HG03378 (cell line): ENCODE measurements at regions not wholly inside any gene's neighbourhood (a gene's known extent, or its start where the extent isn't known, plus 50 kb on each side); places are given as distances from the start of the nearest gene placed in this dataset.

Experiments used
- ATAC-seq: cut with Tn5 transposase; IDR thresholded peaks from one replicate; pipeline ENCODE4 v1.9.1; 2021; ENCODE audit warnings: mild to moderate bottlenecking, moderate library complexity; ENCODE audit not compliant: unreplicated experiment

DNA sequence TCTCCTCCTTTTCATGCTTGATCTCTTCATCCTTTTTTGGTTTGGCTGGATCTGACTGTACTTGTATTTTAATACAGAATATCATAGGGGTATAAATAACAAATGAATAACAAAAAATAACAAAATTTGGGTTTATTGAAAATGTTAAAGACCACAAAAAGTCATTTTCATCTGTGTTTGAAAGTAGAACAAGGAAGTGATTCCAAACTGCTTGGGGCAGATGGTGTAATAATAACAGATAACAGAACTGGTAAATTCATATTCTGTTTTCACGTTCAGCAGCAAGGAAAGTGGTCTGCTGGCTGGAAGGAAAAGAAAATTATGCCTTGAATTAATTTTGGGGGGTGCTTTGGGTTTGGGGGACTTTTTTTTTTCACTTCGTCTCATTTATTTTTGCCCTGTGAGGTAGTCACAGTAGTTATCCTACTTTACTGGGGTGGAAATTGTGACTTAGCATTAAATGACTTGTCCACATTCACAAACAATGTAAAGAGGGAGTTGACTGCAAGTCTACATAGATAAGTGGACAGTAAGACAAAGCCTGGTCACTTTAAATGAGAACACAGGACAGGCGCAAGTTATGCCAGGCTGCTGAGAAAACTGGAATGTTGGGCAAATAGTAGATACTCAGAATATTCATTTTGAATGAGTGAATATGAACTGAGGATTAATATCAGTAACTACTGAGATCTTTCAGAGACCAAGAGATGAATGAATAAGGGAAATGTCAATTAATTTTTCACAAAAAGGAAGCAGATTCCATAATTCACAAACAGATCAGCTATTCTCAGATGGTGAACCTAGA, 193.9 kb upstream of the CITED2 start:
- ATAC-seq = no peak

DNA sequence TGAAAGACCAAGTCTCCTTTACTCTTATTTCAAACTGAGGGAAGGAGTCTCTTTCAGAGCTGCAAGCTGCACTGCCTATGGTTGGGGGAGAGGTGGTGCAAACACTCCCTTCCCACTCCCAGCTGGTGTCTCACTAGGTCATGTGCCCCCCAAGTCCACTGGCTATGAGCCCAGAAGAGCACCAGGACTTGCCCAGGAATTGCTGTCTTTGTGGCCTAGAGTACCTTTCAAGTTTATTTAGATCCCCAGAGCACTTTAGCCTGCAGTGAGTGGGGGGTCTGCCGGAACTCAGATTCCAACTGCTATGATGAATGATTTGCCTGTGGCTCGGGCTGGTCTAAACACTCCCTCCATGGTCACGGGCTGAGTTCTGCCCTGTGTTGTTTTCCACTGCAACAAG, 192.6 kb upstream of the CITED2 start:
- ATAC-seq = no peak

DNA sequence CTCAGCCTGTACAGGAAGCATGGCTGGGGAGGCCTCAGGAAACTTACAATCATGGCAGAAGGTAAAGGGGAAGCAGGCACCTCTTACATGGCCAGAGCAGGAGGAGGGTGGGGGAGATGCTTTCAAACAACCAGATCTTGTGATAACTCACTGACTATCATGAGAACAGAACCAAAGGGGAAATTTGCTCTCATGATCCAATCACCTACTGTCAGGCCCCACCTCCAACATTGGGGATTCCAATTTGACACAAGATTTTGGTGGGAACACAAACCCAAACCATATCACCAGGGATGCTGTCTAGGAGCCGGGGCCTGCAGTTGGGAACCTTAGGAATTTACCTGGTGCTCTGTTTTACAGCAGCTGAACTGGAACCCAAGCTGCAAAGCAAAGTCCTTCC, 191.1 kb upstream of the CITED2 start:
- ATAC-seq = no peak

DNA sequence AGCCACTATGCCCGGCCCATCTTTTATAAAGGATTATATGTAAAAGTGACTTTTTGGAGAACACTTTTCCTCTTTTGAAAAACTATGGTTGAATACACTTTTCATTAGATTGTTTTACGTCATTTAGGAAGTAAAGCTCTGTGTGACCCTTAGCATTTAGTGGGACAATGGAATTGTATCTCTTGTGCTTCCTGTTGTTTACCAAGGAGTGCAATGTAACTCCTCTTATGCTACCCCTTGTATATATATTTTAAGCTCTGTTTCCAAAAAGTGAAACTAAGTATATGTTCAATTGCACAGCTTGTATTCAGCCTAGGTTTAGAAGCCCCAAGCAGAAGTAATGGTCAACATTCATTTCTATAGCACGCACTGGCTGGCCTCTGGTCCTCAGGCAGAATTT, 183.1 kb upstream of the CITED2 start:
- no peak for ATAC-seq

DNA sequence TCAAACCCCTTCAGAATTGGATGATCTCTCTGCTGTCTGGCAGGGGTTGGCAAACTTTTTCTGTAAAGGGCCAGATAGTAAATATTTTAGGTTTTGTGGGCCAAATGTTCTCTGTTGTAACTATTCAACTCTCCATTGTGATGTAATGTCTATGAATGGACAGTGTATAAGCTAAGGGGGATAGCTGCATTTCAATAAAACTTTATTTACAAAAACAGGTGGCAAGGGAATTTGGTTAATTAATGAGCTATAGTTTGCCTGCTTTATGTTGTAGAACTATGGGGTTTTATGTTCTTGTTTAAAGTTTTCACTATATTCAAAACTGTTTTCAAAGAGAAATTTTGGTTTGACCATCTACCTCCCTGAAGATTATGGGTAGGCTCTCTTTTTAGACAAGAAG, 182.1 kb upstream of the CITED2 start:
- no peak for ATAC-seq

DNA sequence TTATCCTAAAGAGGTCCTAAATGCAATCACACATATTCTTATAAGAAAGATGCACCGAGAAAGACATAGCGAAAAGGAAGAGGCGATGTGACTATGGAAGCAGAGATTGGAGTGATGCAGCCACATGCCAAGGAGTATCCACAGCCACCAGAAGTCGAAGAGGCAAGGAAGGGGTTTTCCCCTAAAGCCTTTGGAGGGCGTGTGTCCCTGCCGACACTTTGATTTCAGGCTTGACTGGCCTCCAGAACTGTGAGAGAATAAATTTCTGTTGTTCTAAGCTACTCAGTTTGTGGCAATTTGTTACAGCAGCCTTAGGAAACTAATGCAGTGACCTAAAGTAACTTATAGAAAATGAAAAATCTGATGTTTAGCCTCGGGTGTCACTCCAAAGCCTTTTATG, 179.5 kb upstream of the CITED2 start:
- no peak for ATAC-seq

DNA sequence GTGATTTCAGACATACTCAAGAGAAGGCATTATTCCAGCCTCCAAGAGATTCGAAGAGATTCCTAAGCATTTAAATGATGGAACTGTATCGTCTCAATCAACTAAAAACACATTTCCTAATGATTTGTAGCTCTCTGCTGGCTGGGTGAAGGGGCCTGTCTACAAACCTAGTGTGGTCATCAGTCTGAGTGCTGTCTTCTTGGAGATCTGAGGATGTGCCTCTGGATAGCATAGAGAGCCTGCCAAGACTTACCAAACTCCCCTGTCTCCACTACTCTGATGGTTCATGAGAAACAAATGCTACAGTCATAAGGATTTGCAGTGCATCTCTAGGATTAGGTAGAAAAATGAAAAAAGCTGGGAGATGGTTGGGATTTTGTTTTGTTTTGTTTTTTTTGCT, 176.9 kb upstream of the CITED2 start:
- ATAC-seq = no peak

DNA sequence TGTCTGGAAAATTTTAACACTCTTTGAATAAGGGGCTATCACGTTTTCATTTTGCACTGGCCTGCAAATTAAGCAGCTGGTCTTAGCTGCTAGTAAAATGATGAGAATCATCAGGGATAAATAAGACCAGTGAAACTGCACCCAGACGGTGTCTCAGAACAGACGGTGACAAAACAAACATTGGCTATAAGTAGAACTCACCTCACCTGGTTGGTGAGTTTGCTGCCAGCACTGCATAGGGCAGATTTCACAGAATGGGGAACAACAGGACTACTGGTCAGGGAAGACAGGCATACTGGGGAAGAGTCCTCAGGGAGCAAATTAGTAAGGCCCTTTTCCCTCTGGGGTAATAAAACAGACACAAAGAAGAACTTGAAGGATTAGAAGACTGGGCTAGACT, 175.9 kb upstream of the CITED2 start:
- no peak for ATAC-seq

DNA sequence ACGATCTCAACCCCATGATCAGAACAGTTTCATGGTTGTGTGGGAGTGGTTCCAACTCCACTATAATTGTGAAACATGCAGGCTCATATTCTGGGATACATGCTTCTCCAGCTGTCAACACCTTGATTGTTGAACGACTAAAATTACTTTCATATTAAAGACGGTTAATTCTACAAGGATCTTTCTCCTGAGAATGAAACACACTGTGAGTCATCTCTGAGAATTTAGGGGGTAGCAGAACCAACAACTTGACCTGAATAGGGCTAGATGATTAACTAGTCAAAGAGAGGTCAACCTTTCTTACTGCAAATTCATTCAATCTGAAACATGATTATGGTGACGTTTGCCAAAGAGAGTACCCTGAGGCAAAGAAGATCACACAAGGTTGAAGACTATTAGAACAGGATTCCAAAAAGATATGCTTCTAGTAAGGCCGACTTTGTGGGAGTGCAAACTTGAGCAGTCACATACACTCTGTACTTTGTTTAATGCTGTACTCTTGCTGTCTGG, 175.2 kb upstream of the CITED2 start:
- no peak for ATAC-seq

DNA sequence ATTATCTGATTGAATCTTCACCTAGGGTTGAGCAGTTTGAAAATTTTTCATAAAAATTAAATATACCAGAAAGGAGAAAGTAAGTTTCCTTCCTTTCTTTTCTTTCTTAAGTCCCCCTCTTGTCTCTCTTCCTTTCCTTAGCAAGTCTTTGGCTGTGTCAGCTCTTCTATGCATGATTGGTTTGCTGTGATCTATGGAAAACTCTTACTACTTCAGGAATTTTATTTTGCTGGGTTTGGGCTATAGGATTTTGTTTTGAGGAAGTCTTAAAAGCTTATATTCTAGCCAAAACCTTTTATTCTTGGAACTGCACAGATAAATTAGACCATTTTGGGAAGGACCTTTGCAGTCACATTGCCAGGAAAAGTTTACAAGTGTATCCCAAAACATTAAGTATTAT, 173.4 kb upstream of the CITED2 start:
- ATAC-seq = no peak

DNA sequence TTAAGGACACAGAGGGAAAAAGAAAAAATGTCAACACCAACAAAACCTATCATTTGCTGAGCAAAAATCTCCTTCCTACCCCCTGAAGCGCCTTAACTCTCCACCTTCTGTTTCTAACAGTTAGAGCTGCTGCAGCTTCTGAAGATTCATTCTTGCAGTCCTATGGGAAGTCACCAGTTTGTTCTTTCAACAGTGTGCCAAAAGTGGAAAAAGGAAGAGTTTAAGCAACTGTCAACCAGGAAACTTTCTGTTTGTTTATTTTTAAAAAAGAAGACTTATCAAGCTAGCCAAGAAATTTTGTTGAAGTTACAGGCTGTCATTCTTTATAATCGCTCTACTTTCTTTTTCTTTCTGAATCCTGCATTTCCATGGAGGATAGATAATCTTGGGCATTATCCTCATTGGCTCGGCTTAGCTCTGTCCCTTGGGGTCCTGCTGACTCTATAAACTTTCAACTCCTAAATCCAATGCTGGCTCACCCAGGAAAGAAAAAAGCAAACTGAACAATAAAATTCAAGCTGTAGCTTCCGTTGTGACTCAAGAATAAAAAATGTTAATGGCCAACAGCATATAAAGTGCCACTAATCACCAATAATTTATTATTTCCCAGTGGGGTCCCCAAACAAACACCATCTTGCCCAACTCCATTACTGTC, 172.8 kb upstream of the CITED2 start:
- ATAC-seq = no peak

DNA sequence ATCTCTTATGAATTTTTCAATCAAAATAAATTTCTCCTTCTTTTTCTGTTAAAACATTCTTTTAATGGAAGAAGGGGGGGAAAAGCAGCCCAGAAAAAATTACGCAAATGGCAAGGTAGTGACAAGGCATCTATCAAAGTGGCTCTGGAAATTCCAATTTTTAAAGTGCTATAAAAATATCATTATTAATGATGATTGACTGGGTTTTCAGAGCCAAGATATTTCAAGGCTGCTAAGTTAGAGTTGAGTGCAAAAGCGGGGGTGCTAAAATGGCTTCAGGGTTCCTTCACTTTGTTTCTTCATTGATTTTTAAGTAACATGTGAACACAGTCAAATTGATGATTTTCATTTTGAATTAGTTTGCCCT, 171.6 kb upstream of the CITED2 start:
- ATAC-seq = no peak

DNA sequence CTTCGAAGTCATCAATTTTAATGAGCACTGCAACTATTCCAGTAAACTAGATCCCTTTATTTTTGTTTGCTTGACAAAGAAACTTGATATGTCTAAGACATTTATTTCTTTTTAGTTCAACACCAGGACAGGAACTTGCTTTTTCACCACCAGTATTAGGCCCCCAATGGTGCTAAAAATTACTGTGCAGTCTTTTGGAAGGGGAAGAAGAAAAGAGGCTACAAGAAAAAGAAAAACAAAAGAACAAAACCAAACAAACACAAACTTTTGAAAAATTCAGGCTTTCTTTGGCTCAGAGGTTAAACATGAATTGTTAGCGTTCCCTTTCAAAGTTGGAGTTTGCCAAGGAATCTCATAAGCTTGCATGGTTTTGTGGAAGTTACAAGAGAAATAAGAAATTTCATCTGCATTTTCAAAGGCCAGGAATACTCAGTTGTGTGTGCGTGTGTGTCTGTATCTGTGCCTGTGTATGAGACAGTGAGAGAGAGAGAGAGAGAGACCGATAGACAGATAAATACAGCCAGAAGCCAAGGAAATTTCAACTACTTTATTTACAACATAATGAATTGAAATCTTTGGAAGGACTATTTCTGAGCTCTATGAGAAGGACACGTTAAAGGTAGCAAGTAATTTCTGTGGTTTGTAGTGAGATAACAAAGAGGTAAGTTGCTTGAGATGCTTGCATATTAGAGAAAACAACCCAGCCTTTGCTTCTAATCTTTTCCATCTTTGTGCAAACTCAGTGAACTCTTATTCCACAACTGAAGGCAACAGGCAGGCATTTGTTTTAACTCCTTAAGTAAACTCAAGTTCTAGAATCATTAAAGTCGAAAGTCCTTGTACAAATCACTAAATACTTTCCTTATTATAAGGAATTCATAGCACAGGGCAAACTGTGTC, 171.0 kb upstream of the CITED2 start:
- no peak for ATAC-seq

DNA sequence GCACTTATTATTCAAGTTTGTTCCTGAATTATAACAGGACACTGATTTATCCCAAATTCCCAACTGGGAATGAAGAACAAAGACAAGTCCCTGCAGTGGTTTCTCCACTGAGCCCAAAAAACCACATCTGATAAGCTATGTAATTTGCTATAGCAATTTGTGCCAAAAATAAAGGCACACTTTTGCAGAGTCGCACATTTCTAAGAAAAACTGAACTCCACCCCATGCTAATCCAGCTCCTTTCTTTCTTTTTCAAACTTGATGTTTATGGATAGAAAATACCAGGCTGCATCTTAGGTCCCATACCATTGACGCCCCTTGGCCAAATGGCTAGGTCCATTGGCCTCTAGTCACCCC, 170.2 kb upstream of the CITED2 start:
- ATAC-seq = no peak

DNA sequence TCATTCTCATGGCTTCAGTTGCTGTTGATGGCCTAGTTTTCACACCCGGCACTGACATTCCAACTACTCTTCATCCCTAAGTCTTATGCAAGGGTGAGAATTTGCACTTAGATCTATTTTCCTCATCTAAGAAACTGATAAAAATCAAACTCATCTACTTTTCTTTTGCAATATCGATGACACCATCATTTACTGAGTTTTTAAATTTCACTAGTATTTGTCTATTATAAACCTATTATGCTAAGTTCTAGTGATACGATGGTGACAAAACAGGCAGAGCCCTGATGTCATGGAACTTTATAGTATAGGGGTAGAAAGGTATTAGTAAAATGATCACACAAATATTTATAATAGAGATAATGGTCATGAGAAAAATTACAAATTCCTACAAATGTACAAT, 167.9 kb upstream of the CITED2 start:
- no peak for ATAC-seq

DNA sequence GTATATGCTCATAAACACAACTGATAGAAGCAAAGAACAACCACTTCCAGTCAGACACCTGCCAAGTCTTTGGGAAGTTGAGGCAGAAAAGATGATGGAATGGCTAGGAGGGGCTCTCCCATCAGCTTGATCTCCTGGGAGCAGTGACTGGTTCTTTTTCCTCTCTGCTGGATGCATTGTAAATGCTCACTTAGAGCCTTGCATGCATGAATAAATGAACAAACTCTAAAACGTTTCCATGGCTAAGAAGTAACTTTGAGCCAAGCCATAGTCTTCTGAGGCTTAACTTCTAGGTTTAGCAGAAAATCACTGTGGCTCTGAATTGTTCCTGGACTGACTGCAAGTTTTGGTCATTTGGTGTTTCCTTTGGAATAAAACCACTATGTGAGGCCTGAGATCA, 166.4 kb upstream of the CITED2 start:
- ATAC-seq = no peak

DNA sequence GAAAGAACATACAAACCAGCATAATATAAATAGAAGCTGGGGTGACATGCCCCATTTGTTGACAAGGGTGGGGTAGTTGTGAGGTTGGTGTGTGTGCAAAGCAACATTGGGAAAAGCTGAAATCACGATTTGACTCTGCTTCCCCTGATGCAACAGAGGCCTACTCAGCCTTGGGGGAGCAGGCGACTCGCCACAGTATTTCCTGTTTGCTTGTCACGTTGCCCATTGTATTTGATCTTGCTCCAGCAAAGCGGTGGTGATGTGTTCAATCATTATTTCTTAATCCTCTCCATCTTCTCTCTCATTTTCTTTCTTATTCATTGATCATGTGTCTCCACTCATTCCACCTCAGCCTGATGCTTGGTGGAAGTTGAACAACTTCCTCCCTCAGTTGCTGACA, 165.8 kb upstream of the CITED2 start:
- ATAC-seq = peak; percentile 59

DNA sequence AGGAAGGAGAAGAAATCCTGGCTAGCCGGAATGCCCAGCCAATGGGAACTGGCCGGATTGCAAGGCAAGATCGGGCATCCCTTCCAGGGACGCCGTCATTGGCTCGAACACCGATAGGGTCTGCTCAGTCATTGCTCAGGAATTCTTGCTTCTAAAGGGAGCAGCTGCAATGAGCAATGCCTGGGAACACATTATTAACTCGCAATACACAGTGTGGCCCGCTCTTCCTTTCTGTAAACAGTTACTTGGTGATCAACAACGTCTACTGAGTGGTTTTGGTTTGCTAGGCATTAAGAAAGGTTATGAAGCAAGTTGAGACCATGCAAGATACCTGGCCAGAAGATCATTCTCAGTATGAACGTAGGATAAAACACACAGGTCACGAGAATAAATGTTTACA, 165.4 kb upstream of the CITED2 start:
- no peak for ATAC-seq

DNA sequence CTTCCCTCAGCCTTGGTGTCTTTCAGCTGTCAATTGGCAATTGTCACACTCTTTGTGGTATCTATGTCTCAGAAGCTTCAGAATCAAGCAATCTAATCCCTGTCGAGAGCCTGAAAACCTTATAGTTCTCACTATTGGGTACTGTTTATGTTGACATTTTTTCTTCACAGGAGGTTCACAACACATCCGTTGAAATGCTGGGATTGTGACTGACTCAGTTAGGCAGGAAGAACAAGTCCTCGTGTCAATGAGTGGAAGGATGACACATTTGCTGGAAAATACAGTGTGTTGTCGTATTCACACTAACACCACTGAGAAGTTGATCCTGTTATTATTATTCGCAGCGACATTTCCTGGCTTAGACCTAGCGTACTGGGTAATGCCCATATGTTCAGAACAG, 163.9 kb upstream of the CITED2 start:
- ATAC-seq = no peak

DNA sequence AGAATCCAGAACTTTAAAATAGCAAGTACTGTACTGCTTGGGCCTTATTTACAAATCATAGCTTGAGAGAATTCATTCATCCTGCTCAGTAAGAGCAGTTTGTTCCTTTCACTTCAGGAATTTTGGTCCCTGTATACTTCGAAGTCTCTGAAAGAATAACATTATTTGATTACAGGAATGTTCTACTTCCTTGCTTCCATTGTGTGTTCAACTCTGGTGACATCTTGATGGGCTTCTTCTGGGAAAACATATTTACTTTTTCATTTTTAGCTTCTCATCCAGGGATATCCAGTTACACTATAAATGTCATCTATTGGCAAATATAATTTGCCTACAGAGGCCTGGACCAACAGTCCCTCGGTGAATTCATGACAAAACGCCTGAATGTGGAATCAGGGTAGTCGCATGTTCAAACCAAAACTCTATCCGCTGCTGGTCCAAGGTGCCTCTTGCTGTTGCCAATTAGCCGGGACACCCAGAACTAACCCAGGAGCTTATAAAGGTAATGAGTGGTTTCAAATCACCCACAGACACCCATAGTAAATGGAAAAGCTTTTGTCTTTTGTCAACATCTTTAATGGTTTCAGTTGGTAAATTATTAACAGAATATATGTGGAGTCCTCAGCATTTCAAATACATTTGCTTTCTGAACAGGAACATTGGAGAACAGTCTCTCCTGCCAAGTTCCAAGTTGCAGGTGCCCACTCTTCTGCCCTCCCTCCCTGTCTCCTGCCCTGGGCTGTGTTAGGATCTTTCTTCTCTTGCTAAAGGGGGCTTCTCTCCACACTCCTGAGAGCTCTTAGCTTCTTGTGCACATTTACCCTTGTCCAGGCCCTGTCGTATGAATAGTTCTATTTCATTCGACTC, 162.5 kb upstream of the CITED2 start:
- ATAC-seq = no peak
